ENCODE measurements at regions not wholly inside any gene's neighbourhood (a gene's known extent, or its start where the extent isn't known, plus 50 kb on each side); places are given as distances from the start of the nearest gene placed in this dataset.

DNA sequence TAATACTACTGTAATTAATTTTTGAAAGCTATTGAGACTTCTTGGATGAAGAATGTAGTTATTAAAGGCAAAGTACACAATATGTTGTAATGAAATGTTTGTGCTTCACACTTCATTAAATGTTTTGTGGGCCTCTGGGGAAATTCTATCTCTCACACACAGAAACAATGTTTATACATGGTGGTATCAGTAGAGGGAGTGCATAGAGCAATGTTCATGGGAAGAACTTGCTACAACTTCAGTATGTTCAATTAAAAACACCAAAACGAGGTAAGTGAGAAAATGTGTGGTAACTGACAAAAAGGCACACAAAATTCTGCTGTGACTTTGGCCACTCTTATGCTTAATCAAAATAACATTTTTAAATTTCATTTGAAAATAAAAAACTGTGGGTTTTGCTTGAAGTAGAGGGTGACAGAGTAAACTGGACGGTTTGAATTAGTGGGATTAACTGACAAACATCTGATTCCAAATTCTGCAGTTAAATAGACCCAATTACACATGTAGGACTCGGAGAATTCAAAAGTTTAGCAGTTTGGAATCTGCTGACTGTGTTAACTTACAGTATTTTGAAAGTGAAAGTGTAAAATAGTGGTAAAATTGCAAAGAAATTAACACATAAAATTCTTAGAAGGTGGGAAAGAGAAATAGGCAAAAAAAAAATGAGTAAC is 111.4 kb upstream of the TTC29 start:
- DNase-seq: no peak

GRCh38 chr4:147057611-147058190 is 112.0 kb upstream of the TTC29 start:
- DNase-seq: no peak

DNA sequence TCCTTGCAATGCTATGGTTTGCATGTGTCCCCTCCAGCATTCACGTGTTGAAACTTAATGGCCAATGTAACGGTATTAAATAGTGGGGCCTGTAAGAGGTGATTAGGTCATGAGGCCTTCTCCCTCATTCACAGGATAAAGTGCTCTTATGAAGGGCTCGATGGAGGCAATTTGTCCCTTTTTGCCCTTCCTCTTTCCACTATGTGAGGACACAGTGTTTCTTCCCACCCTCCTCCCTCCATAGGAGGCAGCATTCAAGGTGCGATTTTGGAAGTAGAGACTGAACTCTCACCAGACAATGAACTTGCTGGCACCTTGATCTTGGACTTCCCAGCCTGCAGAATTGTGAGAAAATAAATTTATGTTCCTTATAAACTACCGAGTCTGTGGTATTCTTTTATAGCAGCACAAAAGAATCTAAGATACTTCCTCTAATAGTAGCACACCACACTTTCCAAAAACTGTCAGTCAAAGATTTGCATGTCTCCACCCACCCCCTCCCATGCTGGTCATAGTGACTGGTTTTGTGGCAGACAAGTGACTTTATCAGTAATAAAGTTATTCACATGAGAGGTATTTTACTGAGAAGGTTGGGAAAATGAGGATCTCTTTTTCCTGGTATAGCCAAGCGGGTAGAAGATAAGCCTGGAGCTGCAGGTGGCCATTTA is 113.5 kb upstream of the TTC29 start:
- DNase-seq: no peak

GRCh38 chr4:147060151-147060931 is 114.7 kb upstream of the TTC29 start:
- DNase-seq: no peak

DNA sequence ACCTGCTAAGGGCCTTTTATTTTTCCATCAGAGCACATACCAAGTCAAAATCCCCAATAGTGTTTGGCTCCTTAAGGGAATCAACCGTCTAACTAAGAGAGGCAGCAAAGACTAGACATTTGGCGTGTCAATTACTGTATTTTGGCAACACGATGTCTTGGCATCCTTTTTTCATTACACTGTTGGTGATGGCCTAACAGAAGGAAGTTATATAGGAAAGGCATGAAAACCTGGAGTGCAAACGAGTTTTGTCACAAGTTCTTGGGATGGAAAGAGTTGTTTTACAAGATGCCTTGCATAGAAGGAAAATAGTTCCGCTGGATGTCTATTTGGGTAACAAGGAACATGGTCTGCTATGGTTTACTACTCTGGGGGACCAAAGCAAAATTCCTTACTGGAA is 119.2 kb upstream of the TTC29 start:
- DNase-seq: no peak

GRCh38 chr4:147068564-147068963 is 122.9 kb upstream of the TTC29 start:
- no peak for DNase-seq

- DNase-seq: no peak
These were observed 125.6 kb upstream of the TTC29 start for GRCh38 chr4:147071209-147071740.

- no peak for DNase-seq
These were observed 130.5 kb upstream of the TTC29 start for GRCh38 chr4:147076179-147076578.

DNA sequence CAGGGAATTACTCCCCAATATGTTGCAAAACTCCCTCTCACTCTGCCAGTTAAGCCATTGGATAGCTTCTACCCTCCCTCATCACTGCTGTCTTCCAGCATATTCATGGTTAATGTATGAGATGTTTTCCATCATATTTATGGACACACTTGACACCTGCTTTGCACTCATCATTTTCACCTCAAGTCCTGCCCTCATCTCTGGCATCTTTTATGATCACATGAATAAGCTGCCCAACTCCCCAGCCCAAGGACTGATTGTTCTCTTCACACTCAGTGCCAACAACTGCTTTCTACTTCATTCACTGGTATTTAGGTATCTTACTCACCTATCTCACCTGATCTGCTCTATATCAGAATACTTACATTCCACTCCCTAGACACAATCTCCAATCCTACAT is 131.1 kb upstream of the TTC29 start:
- DNase-seq: no peak

DNA sequence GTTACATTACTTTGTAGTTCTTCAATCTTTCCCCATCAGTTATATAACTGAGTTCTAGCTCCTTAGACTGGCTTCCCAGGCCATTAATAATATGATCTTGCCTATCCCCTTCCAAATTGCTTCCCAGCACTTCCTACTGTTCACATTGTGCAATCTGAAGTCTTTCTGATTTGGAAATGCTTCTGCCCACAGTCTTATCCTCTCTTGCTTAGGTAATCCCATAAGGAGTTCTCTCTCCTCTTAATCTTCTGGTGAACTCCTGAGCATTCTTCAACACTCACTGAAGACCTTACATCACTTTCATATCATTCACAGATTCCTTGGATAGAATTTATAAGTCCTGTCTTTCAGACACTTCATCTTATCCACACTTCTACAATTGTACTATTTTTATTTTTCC is 132.7 kb upstream of the TTC29 start:
- DNase-seq: no peak

DNA sequence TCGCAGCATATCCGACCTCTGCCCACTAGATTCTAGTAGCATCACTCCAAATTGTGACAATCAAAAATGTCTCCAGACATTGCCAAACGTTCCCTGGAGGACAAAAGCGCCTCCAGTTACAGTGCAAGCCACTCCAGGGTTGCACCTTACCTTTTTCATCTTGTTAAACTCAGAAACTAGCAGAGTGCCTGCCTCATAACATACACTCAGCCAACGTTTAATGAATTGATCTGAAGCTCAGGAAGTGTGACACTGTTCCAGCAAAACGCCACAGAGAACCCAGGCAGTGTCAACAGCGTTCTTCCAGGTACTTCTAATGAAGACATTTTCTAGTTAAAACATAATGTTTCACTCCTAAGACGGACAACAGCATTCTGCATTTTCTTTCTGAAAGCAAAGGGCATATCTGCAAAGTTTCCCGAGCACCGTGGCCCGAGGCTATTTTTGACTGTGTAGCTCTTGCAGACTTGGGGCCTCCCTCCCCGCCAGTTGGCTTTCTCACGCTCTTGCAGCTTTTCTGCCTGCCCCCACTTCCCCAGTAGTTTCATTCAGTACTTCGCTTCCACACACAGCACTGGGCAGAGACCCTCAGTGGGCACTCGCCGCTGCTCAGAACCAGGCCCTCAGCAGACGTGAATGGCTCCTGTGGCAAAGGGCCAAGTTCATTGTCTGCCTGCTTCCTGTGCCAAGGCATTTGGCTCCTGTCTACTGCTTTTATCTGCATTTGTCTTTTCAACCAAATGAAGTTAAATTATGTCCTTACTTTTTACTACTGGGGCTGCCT is 133.4 kb upstream of the TTC29 start:
- DNase-seq: no peak

- DNase-seq: no peak
These were observed 139.2 kb upstream of the TTC29 start for GRCh38 chr4:147084861-147085260.

- no peak for DNase-seq
These were observed 140.1 kb upstream of the TTC29 start for GRCh38 chr4:147085781-147086180.

GRCh38 chr4:147088146-147088545 is 142.5 kb upstream of the TTC29 start:
- no peak for DNase-seq

DNA sequence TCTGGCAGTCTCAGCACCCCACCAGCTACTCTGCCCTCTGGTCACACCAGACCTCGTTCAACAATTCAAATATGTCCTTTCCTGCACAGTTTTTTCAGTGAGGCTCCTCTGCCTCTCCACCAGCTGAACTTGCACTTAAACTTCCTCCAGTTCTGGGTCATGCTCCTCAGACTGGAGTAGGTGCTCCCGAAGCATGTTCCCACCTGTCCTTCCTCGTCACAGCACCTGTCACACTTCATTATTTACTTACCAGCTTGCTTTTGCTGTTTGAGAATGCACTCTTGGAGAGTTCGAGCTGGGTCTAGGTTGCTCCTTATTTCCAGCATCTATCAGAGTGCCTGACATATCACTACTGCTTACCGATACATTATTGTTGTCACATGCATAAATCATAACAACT is 144.8 kb upstream of the TTC29 start:
- DNase-seq: no peak

DNA sequence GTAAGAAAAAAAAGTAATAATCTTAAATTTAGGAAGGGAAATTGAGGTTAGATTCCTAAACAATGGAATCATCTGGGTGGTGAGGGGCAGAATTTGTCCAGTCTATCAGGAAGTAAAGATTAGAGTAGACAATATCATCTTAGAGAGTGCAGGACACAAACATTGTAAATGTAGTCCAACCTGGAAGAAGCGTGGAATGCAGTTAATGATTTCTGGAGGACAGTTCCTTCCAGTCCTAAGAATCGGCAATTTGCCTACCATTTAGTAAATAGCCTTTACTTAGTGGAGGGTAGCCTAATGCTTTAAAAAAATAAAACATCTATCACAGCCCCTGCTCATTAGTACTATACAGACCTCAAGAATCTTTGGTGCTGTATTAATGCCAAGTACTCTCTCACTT is 147.5 kb upstream of the TTC29 start:
- DNase-seq: no peak

DNA sequence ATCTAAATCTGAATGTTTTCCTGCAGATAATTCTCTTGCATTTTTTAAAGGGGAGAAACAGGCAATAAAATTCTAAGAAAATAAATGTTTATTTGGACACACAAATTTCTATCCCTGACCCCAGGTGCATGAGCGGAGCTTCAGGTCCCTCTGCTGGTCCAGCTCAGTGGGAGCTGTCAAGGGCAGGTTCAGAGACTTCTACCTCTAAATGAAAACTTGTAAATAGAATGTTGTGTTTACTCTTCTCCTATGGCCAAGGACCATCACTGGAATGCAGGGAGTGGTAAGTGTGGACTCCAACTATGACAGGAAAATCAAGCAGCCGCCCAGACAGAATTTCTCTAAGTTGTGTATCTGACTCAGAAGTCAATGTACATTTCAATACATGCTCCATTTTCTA is 148.6 kb upstream of the TTC29 start:
- no peak for DNase-seq

GRCh38 chr4:147096667-147097604 is 151.3 kb upstream of the TTC29 start:
- DNase-seq: no peak

DNA sequence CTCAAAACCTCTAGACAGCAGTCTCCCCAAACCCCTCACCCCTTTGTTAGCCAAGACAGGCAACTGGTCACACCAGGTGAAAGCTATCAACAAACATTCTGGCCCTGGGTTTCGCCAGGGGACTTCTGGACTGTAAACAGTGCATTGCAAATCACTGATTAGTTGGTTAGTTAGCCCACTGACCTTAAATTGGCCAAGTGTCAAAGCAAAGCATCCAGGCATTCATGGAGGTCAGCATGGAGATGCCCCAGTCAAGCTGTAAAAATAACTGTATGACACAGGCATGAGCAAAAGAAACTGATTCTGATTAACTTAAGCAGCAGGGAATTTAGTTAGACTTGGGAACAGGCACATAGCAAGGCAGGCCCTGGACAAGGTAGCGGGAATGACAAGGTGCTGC is 156.0 kb upstream of the TTC29 start:
- DNase-seq: no peak

- no peak for DNase-seq
These were observed 156.9 kb upstream of the TTC29 start for GRCh38 chr4:147102596-147102995.

GRCh38 chr4:147103403-147103946 is 157.8 kb upstream of the TTC29 start:
- DNase-seq: no peak

All from NCI-H1694 (cell line).